MM.1S (cell line): ENCODE measurements at regions not wholly inside any gene's neighbourhood (a gene's known extent, or its start where the extent isn't known, plus 50 kb on each side); places are given as distances from the start of the nearest gene placed in this dataset.

ENCODE experiments used
- EZH2 ChIP-seq: fragments of 300-600 bp; sonication (generic); optimal IDR thresholded peaks from 2 replicates; pipeline ENCODE3; 2017; ENCODE audit warnings: low read depth, mild to moderate bottlenecking, antibody characterized with exemption, low read length, mixed read lengths
- EZH2phosphoT487 ChIP-seq: fragments of 300-600 bp; sonication (generic); IDR thresholded peaks from 2 replicates; pipeline ENCODE4 v1.6.1; 2018; ENCODE audit warnings: antibody characterized with exemption, low read length
- TF ChIP-seq, protein P1 (sequence below): fragments of 300-600 bp; sonication (generic); IDR thresholded peaks from 2 replicates; pipeline ENCODE4 v1.5.1; 2016; ENCODE audit warnings: antibody characterized with exemption, low read length, mixed read lengths

DNA sequence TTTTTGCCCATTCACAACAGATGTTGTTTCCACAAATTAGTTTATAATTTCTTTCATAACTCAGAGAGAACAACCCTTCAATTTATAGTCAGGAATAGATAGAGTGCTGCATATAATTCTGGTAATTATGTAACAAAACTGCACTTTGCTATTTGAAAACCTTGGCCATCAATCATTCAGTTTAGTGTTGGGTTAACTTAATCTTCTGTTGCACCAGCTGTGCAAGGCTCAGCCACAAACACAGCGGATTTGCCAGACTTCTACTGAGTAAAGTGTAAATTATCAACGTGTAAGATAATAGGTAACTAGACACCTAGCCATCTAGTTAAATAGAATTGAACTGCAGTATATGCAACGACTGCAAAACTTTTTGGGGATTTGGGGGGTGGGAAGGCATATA is 1064.3 kb upstream of the EPHA6 start:
- TF ChIP-seq, protein P1, sequence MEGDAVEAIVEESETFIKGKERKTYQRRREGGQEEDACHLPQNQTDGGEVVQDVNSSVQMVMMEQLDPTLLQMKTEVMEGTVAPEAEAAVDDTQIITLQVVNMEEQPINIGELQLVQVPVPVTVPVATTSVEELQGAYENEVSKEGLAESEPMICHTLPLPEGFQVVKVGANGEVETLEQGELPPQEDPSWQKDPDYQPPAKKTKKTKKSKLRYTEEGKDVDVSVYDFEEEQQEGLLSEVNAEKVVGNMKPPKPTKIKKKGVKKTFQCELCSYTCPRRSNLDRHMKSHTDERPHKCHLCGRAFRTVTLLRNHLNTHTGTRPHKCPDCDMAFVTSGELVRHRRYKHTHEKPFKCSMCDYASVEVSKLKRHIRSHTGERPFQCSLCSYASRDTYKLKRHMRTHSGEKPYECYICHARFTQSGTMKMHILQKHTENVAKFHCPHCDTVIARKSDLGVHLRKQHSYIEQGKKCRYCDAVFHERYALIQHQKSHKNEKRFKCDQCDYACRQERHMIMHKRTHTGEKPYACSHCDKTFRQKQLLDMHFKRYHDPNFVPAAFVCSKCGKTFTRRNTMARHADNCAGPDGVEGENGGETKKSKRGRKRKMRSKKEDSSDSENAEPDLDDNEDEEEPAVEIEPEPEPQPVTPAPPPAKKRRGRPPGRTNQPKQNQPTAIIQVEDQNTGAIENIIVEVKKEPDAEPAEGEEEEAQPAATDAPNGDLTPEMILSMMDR = no peak
- TF ChIP-seq EZH2phosphoT487 = no peak
- no peak for TF ChIP-seq EZH2
